ENCODE measurements at regions not wholly inside any gene's neighbourhood (a gene's known extent, or its start where the extent isn't known, plus 50 kb on each side); places are given as distances from the start of the nearest gene placed in this dataset.

DNA sequence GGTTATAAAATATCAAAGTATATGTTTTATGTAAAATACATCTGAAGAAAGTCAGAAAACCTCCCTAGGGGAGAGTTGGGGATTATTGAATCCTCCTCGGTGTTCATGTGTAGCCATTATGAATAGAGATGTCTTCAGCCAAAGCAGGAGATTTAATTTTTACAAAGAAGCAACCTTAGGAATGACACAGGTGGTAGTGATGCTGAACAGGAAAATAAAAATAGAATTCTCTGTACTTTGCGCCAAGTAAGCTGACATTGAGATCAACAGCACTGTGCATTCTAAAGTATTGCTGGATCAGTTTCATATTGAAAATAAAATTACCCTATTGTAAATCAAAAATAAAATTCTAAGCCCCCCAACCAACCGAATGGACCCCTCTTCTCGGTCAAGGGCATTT, 132.8 kb upstream of the TRHDE start:
- no peak for TF ChIP-seq CTCF (IDR thresholded peaks at IDR 0.05; ENCODE audit: low read depth, low read length, missing control alignments)
- H3K4me3 ChIP-seq (ENCODE audit: low read depth, low read length), result no peak overlapping the region
- in situ Hi-C loops (cut with HindIII; ENCODE audit: low sequenced_read_pairs), result no loop called here
- no peak for DNase-seq (ENCODE audit: low read depth)

- no peak overlapping the region for H3K4me3 ChIP-seq (ENCODE audit: low read depth, low read length)
- no peak for DNase-seq (ENCODE audit: low read depth)
- in situ Hi-C loops (cut with HindIII; ENCODE audit: low sequenced_read_pairs), result no loop called here
- TF ChIP-seq CTCF (IDR thresholded peaks at IDR 0.05; ENCODE audit: low read depth, low read length, missing control alignments), result peak; percentile 24
Measured at GRCh38 chr12:72141381-72141780, 130.8 kb upstream of the TRHDE start.

DNA sequence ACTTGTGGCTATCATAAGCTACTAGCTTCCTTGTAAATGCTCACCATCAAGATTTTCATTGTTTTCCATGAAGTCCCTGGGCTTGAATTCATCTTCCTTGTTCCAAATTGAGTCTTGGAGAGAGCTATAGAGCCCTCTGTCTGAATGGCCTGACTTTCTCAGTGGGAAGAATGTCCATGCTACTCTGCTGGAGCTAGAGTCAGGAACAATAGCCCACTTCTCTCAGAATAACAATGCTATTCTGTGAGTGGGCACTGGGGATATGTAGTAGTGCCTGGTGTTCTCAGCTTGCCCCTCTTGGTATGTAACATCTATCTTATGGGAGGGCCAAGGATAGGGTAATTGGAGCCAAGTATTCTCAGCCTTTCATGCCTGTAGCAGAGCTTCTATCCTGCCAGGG, 127.6 kb upstream of the TRHDE start:
- no peak overlapping the region for H3K4me3 ChIP-seq (ENCODE audit: low read depth, low read length)
- no peak for TF ChIP-seq CTCF (IDR thresholded peaks at IDR 0.05; ENCODE audit: low read depth, low read length, missing control alignments)
- in situ Hi-C loops (cut with HindIII; ENCODE audit: low sequenced_read_pairs), result no loop called here
- DNase-seq (ENCODE audit: low read depth), result no peak

GRCh38 chr12:72146495-72146894, 125.7 kb upstream of the TRHDE start:
- DNase-seq (ENCODE audit: low read depth), result no peak
- in situ Hi-C loops (cut with HindIII; ENCODE audit: low sequenced_read_pairs), result no loop called here
- no peak for TF ChIP-seq CTCF (IDR thresholded peaks at IDR 0.05; ENCODE audit: low read depth, low read length, missing control alignments)
- H3K4me3 ChIP-seq (ENCODE audit: low read depth, low read length), result no peak overlapping the region

GRCh38 chr12:72148709-72149108, 123.5 kb upstream of the TRHDE start:
- DNase-seq (ENCODE audit: low read depth), result no peak
- in situ Hi-C loops (cut with HindIII; ENCODE audit: low sequenced_read_pairs), result no loop called here
- no peak overlapping the region for H3K4me3 ChIP-seq (ENCODE audit: low read depth, low read length)
- TF ChIP-seq CTCF (IDR thresholded peaks at IDR 0.05; ENCODE audit: low read depth, low read length, missing control alignments), result no peak

DNA sequence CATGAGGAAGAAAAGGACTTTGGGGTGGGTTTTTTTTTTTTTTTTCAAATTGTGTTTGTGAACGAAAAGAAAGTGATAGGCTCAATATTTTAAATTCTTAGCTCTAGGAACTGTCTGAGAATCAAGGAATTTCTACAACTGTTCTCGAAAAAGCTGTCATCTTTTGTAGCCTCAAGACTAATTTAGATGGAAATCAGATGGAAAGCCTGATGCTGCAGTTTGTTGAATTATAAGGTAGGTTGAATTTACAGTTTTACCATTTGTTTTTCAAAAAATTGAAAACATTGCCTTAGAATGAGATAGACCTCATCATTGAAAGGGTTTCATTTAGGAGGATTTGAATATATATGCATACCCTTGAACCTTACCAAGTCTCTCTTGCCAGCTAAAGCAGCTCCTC, 109.3 kb upstream of the TRHDE start:
- no peak for TF ChIP-seq CTCF (IDR thresholded peaks at IDR 0.05; ENCODE audit: low read depth, low read length, missing control alignments)
- DNase-seq (ENCODE audit: low read depth), result no peak
- no peak overlapping the region for H3K4me3 ChIP-seq (ENCODE audit: low read depth, low read length)
- in situ Hi-C loops (cut with HindIII; ENCODE audit: low sequenced_read_pairs), result no loop called here

DNA sequence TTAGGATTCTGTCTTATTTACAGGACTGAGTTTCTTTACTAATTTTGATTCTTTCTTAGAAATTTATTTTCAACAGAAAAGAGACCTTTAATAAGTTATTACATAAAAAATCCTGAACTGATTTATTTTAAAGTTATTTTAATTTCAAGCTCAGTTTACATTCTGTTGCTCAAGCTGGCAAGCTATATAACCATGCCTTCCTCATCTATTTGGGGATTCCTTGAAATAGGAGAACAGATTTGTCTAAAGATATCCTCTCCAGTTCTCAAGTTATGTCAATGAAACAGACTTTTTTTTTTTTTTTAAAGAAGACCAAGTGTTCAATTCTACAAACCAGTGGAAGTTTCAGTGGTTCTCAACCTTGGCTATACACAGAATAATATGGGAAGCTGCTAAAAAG, 103.3 kb upstream of the TRHDE start:
- H3K4me3 ChIP-seq (ENCODE audit: low read depth, low read length), result no peak overlapping the region
- TF ChIP-seq CTCF (IDR thresholded peaks at IDR 0.05; ENCODE audit: low read depth, low read length, missing control alignments), result no peak
- no peak for DNase-seq (ENCODE audit: low read depth)
- in situ Hi-C loops (cut with HindIII; ENCODE audit: low sequenced_read_pairs), result no loop called here
